UCSD-AML1 (cell line): ENCODE measurements at regions not wholly inside any gene's neighbourhood (a gene's known extent, or its start where the extent isn't known, plus 50 kb on each side); places are given as distances from the start of the nearest gene placed in this dataset.
"Not testable (repeated sequence)": the region's sequence is repeated elsewhere in the genome, so short reads cannot be mapped to it uniquely, and the experiment has no call there.

Experiments
- DNase-seq: peaks from one replicate; lab custom pipeline; 2025; ENCODE audit not compliant: unreplicated experiment; lab: John Stamatoyannopoulos, UW

GRCh38 chr5:119879446-119879845 lies 250.1 kb downstream of the FAM170A start:
- no peak for DNase-seq

- DNase-seq, result no peak
Observed at GRCh38 chr5:119895066-119895465, 265.7 kb downstream of the FAM170A start.

GRCh38 chr5:119896826-119897536 lies 267.6 kb downstream of the FAM170A start:
- DNase-seq, result no peak

- no peak for DNase-seq
Observed at GRCh38 chr5:119897537-119898370, 268.4 kb downstream of the FAM170A start.

GRCh38 chr5:119899981-119900380 lies 270.6 kb downstream of the FAM170A start:
- no peak for DNase-seq

GRCh38 chr5:119902593-119902992 lies 273.2 kb downstream of the FAM170A start:
- DNase-seq, result no peak

- DNase-seq, result no peak
Observed at GRCh38 chr5:119913425-119913824, 284.1 kb downstream of the FAM170A start.

- DNase-seq, result no peak
Observed at GRCh38 chr5:119919279-119919678, 289.9 kb downstream of the FAM170A start.

- DNase-seq, result no peak
Observed at GRCh38 chr5:119926301-119926700, 296.9 kb downstream of the FAM170A start.

GRCh38 chr5:119928974-119929373 lies 299.6 kb downstream of the FAM170A start:
- DNase-seq, result no peak

GRCh38 chr5:119930490-119930889 lies 301.1 kb downstream of the FAM170A start:
- DNase-seq, result no peak

GRCh38 chr5:119943148-119943547 lies 313.8 kb downstream of the FAM170A start:
- no peak for DNase-seq

- DNase-seq, result no peak
Observed at GRCh38 chr5:119945691-119946090, 316.3 kb downstream of the FAM170A start.

GRCh38 chr5:119948162-119948561 lies 318.8 kb downstream of the FAM170A start:
- DNase-seq, result no peak

GRCh38 chr5:119949426-119949999 lies 320.2 kb downstream of the FAM170A start:
- DNase-seq, result no peak

- no peak for DNase-seq
Observed at GRCh38 chr5:119951330-119951934, 322.1 kb downstream of the FAM170A start.

- DNase-seq, result no peak
Observed at GRCh38 chr5:119953474-119953873, 324.1 kb downstream of the FAM170A start.

- no peak for DNase-seq
Observed at GRCh38 chr5:119954106-119954505, 324.7 kb downstream of the FAM170A start.

GRCh38 chr5:119961993-119962392 lies 332.6 kb downstream of the FAM170A start:
- no peak for DNase-seq

- DNase-seq, result no peak
Observed at GRCh38 chr5:119966028-119966427, 336.7 kb downstream of the FAM170A start.

- no peak for DNase-seq
Observed at GRCh38 chr5:119968690-119969089, 339.3 kb downstream of the FAM170A start.

GRCh38 chr5:119987077-119987476 lies 357.7 kb downstream of the FAM170A start:
- DNase-seq, result not testable (repeated sequence)
